Right cardiac atrium (tissue), 5 donors: ENCODE measurements at regions not wholly inside any gene's neighbourhood (a gene's known extent, or its start where the extent isn't known, plus 50 kb on each side); places are given as distances from the start of the nearest gene placed in this dataset.

Source experiments
- ATAC-seq, 2 donors: fragments of 200-7000 bp; cut with Tn5 transposase; one replicate each; pipeline versions ENCODE4 v1.8.0 to v1.9.1; 2020; ENCODE audit warnings: moderate library complexity in 2 of 2, mild to moderate bottlenecking in 1 of 2
- DNase-seq, 3 donors: peaks; one replicate each; pipeline ENCODE4 v3.0.0-alpha.2; 2020
- H3K27ac ChIP-seq: one replicate; pipeline ENCODE4 v1.5.1; 2013; ENCODE audit warnings: mild to moderate bottlenecking, low read length, control low read depth, moderate library complexity
- H3K27me3 ChIP-seq: one replicate; pipeline ENCODE4 v1.6.1; 2013; ENCODE audit not compliant: control insufficient read depth, insufficient read depth
- H3K4me1 ChIP-seq: one replicate; pipeline ENCODE4 v1.6.1; 2013; ENCODE audit warnings: low read length; ENCODE audit not compliant: control insufficient read depth, insufficient read depth
- H3K4me3 ChIP-seq: one replicate; pipeline ENCODE4 v1.5.1; 2013; ENCODE audit warnings: low read length, control low read depth
- H3K9me3 ChIP-seq: one replicate; pipeline ENCODE4 v1.6.1; 2013; ENCODE audit warnings: low read length; ENCODE audit not compliant: control insufficient read depth
- WGBS: extraction: QIAGEN DNeasy Blood & Tissue Kit; methylation state at CpG from one replicate; pipeline ENCODE4 v1.1.7; 2013; 5-methylcytosine and 5-hydroxymethylcytosine counted together
- intact Hi-C, 4 donors: fragments of 100-400 bp; cut with DNase I; formaldehyde crosslinking; loops; one replicate each; pipeline versions ENCODE4 v1.11.0 to v1.14.0; 2022 to 2023
- donor health status: healthy with polysubstance abuse.
- donor health status: DM: no; HTN: yes; CAD: no.
- donor health status: DM: no; HTN: no; CAD: no.
- donor health status: DM: no; HTN: yes; CAD: no; lungs with severe emphysema.
- donor health status: DM: yes; HTN: yes; CAD: no.

DNA sequence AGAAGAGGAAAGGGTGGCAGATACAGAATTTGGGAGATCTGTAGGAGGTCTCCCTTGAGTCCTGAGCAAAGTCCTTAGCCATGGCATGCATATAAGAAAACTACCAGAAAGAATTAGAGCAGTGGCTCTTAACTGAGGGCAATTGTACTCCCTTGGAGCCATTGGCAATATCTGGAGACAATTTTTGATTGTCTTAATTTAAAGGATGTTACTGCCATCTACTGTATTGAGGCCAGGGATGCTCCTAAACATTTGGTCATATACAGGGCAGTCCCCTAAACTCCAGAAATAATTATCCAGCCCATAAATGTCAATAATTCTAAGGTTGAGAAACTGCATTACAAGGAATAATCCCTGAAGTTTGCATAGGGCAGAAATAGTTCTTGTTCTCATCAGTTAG, 136.4 kb upstream of the ODAD2 start:
- ATAC-seq (no peak), DNase-seq (no peak)
- intact Hi-C loops, result no loop called here
- Histone ChIP-seq H3K9me3 (peaks cover 1% of the 10 kb centered on the region), H3K4me3 (no peak overlapping the region), H3K4me1 (no peaks in the 10 kb centered on the region), H3K27ac (no peak overlapping the region), H3K27me3 (no peaks in the 10 kb centered on the region)

DNA sequence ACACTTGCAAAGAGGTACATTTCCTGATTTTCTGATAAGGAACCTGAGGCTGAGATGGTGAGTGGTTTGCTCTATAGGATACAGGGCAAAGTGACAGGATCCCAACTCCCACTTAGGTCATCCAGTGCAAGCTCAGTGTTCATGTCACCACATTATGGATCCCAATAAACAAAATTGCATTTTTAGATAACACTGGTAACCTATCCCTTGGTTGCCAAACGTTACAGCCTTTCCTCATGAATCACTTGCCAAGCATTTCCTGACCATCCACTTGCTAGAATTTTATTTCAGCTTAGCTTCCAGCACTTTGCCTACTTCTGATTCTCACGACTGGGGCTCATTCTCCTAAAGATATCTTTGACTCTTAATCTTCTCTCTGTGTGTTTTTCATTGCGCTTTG, 131.4 kb upstream of the ODAD2 start:
- WGBS, result 52% methylated on average over 3 of the region's 3 CpGs
- DNase-seq (no peak), ATAC-seq (no peak)
- Histone ChIP-seq H3K9me3 (no peaks in the 10 kb centered on the region), H3K4me1 (no peaks in the 10 kb centered on the region), H3K27ac (no peak overlapping the region), H3K27me3 (no peaks in the 10 kb centered on the region), H3K4me3 (no peak overlapping the region)
- intact Hi-C loops, result no loop called here

DNA sequence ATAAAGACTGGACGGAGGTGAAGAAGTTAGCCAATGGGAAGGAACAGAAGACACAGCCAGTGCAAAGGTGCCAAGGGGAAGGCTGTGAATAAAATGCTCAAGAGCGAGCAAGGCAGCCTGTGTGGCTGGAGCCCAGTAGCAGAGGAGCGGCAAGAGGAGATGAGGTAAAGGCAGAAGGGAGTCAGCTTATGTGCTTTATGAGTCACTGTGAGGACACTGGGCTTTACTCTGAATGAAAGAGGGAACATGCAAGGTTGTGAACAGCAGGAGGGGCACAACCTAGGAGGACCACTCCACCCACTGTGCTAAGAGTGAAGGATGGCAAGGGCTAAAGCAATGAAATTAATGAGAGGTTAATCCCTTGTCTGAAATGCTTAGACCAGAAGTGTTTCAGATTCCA, 129.0 kb upstream of the ODAD2 start:
- intact Hi-C loops, result no loop called here
- Histone ChIP-seq H3K9me3 (no peaks in the 10 kb centered on the region), H3K27ac (no peak overlapping the region), H3K4me3 (no peak overlapping the region), H3K4me1 (no peaks in the 10 kb centered on the region), H3K27me3 (no peaks in the 10 kb centered on the region)
- WGBS, result 96% methylated on average over 3 of the region's 3 CpGs
- DNase-seq (no peak), ATAC-seq (no peak)

DNA sequence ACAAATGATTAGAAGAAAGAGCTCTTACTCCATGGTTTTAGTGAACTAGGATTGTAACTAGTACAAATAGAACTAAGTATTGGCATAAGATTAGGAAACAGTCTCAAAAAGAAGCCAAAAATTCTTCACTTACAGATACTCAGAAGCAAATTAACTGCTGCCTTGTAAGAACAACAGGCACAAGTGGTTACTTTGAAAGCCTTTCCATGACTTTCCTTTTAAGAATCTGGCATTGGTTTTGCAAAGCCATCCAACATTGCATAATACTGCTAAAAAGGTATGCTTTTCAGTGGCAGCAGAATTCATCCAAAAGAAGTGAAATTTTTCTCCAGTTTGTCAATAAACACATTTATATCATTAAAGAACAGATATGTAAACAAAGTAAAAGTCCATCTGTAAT, 126.8 kb upstream of the ODAD2 start:
- Histone ChIP-seq H3K9me3 (no peaks in the 10 kb centered on the region), H3K27me3 (no peaks in the 10 kb centered on the region), H3K4me3 (no peak overlapping the region), H3K27ac (no peak overlapping the region), H3K4me1 (no peaks in the 10 kb centered on the region)
- ATAC-seq (no peak), DNase-seq (no peak)
- intact Hi-C loops, result no loop called here

DNA sequence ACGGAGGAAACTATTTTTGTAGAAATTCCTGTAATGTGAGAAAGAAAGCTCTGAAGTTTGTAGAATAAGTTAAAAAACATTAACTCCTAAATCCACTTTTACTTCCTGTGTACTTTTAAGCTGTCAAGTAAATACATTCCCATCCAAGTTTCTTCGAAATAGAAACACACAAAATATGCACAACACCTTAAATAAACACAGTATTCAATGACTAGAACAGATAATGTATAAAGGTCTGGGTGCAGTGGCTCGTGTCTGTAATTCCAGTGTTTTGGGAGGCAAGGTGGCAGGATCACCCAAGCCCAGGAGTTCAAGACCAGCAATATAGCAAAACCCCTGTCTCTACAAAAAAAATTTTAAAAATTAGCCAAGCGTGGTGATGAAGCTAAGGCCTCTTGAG, 121.9 kb upstream of the ODAD2 start:
- H3K4me3 ChIP-seq, result no peak overlapping the region
- H3K27me3 ChIP-seq, result no peaks in the 10 kb centered on the region
- no peak overlapping the region for H3K27ac ChIP-seq
- DNase-seq (no peak), ATAC-seq (no peak)
- intact Hi-C loops, result no loop called here
- no peaks in the 10 kb centered on the region for H3K4me1 ChIP-seq
- WGBS, result 78% methylated on average over 4 of the region's 4 CpGs
- H3K9me3 ChIP-seq, result no peaks in the 10 kb centered on the region

DNA sequence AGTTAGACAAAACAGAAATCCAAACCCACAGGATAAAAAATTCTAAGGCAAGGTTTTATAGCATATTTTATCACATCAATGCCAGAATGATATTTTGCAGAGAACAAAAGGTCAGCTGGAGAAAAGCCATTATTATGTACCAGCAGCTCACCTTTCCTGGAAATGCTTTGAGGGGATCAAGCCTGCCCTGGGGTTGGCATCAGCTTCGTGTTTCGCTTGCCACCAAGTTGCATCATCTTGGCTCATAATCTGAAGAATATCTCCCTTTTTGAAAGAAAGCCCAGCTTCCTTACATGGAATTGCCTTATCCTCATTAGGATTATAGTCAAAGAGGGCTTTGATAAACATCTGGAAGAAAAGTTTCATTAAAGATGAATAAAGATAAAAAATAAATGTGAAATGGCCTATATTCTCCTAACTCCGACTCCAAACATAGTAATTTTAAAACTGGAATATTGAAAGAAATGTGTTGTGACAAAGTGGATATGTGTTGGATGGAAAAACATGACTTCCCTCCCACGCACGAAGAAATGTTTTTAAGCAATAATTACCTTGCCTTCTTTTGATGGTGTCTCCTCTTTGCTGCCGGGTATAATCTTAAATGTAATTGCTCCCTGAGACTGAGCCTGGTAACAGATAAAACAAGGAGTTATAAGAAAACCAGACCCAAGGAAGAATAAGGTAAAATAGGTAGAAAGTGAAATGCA, 121.3 kb upstream of the ODAD2 start:
- Histone ChIP-seq H3K9me3 (no peaks in the 10 kb centered on the region), H3K27ac (no peak overlapping the region), H3K27me3 (no peaks in the 10 kb centered on the region), H3K4me3 (no peak overlapping the region), H3K4me1 (no peaks in the 10 kb centered on the region)
- DNase-seq (no peak), ATAC-seq (no peak)
- intact Hi-C loops, result no loop called here
- WGBS, result 68% methylated on average over 6 of the region's 6 CpGs

DNA sequence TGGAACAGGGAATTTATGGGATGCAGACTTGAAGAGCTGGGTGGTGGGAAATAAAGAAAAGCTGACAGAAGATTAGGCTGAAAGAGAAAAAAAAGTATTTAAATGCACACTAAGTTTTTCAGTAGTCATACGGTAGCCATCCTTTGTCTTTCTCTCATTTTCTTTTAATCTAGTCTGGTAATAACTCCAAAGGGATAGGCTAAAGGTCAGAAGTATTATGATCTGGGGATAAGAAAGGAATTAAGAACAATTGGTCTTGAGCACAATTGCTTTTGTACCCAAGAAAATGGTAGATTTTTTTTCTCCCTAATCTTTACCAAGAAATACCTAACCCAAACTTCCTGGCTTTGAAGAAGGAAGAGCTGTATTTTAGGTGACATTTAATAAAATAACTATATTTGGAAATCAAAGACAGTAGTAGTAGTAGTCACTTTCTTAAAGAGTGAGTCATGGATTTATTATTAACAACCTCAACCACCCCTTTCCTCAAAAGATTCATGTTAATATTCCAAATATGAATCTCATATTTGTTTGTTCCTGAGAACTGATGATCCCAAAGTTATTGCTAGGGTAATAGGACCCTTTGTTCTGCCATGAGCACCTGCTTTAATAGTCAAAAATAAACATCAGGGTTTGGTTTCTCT, 120.2 kb upstream of the ODAD2 start:
- WGBS, result 83% methylated on average over 1 of the region's 1 CpG
- H3K27ac ChIP-seq, result no peak overlapping the region

DNA sequence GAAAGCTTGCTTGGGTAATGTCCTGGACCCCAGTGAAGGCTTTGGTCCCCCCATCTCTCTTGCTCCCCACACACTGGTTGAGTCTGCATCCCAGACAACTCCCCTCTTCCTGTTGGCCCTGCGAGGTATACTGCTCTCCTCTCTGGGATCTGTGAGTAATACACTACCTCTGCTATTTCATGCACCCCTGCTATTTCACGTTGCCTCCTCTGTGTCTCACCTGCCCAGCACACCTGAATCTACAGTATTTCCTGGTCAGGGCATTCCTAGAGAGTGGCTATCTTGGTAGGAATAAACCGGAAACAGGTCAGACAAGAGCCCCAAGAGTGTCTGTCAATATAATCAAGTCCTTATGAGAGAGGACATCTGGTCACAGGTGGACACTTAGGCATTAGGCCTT, 114.3 kb upstream of the ODAD2 start:
- 88% methylated on average over 3 of the region's 3 CpGs for WGBS
- Histone ChIP-seq H3K27ac (no peak overlapping the region), H3K4me3 (no peak overlapping the region), H3K9me3 (no peaks in the 10 kb centered on the region), H3K27me3 (no peaks in the 10 kb centered on the region), H3K4me1 (no peaks in the 10 kb centered on the region)
- DNase-seq, result no peak
- no peak for ATAC-seq
- intact Hi-C loops, result no loop called here

More for the DNA sequence above, 120.2 kb upstream of the ODAD2 start:
- Histone ChIP-seq H3K27me3 (no peaks in the 10 kb centered on the region), H3K4me1 (no peaks in the 10 kb centered on the region), H3K9me3 (no peaks in the 10 kb centered on the region), H3K4me3 (no peak overlapping the region)
- ATAC-seq (no peak), DNase-seq (no peak)
- intact Hi-C loops, result no loop called here

DNA sequence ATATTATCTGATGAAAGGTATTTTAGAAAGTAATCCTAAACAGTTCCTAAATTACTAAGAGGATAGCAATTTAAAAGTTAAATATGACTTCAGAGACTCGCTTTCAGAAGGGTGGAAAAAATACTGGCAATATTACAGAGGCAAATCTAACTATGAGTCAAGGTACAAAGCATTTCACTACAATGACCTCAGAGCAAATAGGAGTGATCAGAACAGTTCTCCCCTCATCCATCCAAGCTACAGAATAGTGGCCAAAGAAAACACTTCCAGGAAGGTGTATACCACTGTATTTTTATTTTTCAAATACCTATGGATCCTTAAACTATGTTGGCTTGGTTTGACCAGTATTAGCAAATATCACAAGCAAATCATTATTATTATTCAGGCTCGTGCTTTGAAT, 112.8 kb upstream of the ODAD2 start:
- 73% methylated on average over 2 of the region's 2 CpGs for WGBS
- no peak overlapping the region for H3K4me3 ChIP-seq
- H3K27ac ChIP-seq, result no peak overlapping the region
- H3K9me3 ChIP-seq, result no peaks in the 10 kb centered on the region
- no peaks in the 10 kb centered on the region for H3K4me1 ChIP-seq
- DNase-seq, result no peak
- no peak for ATAC-seq
- intact Hi-C loops, result no loop called here
- no peaks in the 10 kb centered on the region for H3K27me3 ChIP-seq

DNA sequence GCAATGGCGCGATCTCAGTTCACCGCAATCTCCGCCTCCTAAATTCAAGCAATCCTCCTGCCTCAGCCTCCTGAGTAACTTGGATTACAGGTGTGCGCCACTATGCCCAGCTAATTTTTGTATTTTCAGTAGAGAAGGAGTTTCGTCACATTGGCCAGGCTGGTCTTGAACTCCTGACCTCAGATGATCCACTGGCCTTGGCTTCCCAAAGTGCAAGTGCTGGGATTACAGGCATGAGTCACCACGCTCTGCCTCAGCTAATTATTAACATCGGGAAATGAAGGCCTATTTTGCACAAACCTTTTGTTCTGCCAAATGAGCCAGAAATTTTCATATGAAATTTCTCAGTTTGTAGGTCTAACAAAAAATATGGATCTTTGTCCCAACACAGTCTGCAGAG, 106.7 kb upstream of the ODAD2 start:
- ATAC-seq (no peak), DNase-seq (no peak)
- intact Hi-C loops, result no loop called here
- H3K4me3 ChIP-seq, result no peak overlapping the region
- WGBS, result 83% methylated on average over 8 of the region's 8 CpGs
- no peaks in the 10 kb centered on the region for H3K4me1 ChIP-seq
- no peaks in the 10 kb centered on the region for H3K9me3 ChIP-seq
- no peak overlapping the region for H3K27ac ChIP-seq
- H3K27me3 ChIP-seq, result no peaks in the 10 kb centered on the region

DNA sequence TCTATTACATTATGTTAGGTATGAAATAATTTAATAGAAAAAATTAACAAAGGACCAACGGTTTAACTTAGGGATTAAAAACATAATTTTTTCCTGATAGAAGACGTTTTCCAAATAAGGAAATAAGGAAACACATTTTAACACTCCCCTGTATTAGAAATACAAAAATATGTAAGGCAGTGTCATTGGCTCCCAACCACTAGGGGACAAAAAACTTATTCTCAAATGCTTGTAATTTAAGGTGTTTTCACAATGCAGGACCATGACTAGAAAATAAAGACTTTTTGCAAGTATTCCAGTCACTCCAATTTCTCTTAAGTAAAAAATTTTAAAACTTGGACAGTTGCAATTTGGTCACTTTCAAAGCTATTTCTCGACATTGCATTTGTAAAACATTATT, 98.8 kb upstream of the ODAD2 start:
- H3K4me1 ChIP-seq, result no peaks in the 10 kb centered on the region
- 77% methylated on average over 3 of the region's 3 CpGs for WGBS
- no peaks in the 10 kb centered on the region for H3K27me3 ChIP-seq
- ATAC-seq, result no peak
- H3K9me3 ChIP-seq, result no peaks in the 10 kb centered on the region
- H3K27ac ChIP-seq, result no peak overlapping the region
- intact Hi-C loops, result no loop called here
- no peak overlapping the region for H3K4me3 ChIP-seq
- DNase-seq, result no peak
